H9 (cell line): ENCODE measurements at regions not wholly inside any gene's neighbourhood (a gene's known extent, or its start where the extent isn't known, plus 50 kb on each side); places are given as distances from the start of the nearest gene placed in this dataset.

Experiments used
- DNase-seq: peaks from one replicate; pipeline ENCODE4 v3.0.0-alpha.2; 2017
- H2AFZ ChIP-seq: one replicate; pipeline ENCODE4 v1.6.1; 2013; ENCODE audit warnings: mild to moderate bottlenecking, low read length, control low read depth, moderate library complexity
- H2AK5ac ChIP-seq: 2 replicates; pipeline ENCODE4 v1.6.1; 2013; ENCODE audit warnings: low read length, control low read depth, mixed read lengths; ENCODE audit not compliant: insufficient read length
- H2BK120ac ChIP-seq: one replicate; pipeline ENCODE4 v1.6.1; 2013; ENCODE audit warnings: low read depth, mild to moderate bottlenecking, low read length, control low read depth, inconsistent platforms; ENCODE audit not compliant: poor library complexity, severe bottlenecking
- H2BK12ac ChIP-seq: 2 replicates; pipeline ENCODE4 v1.6.1; 2013; ENCODE audit warnings: low read length, control low read depth, mixed read lengths, low read depth; ENCODE audit not compliant: insufficient read length
- H2BK15ac ChIP-seq: 2 replicates; pipeline ENCODE4 v1.6.1; 2013; ENCODE audit warnings: low read depth, low read length, control low read depth
- H2BK20ac ChIP-seq: one replicate; pipeline ENCODE4 v1.6.1; 2013; ENCODE audit warnings: low read depth, mild to moderate bottlenecking, low read length, control low read depth, inconsistent platforms; ENCODE audit not compliant: poor library complexity, severe bottlenecking
- H2BK5ac ChIP-seq: 2 replicates; pipeline ENCODE4 v1.6.1; 2013; ENCODE audit warnings: low read length, control low read depth, mixed read lengths; ENCODE audit not compliant: insufficient read length
- H3K14ac ChIP-seq: 2 replicates; pipeline ENCODE4 v1.6.1; 2013; ENCODE audit warnings: low read length, control low read depth; ENCODE audit not compliant: insufficient read depth
- H3K18ac ChIP-seq: 2 replicates; pipeline ENCODE4 v1.6.1; 2013; ENCODE audit warnings: low read depth, mild to moderate bottlenecking, mixed read lengths, low read length, control low read depth; ENCODE audit not compliant: insufficient read length
- H3K23ac ChIP-seq: 2 replicates; pipeline ENCODE4 v1.6.1; 2013; ENCODE audit warnings: low read length, control low read depth, mixed read lengths, low read depth; ENCODE audit not compliant: insufficient read length
- H3K23me2 ChIP-seq: 2 replicates; pipeline ENCODE4 v1.6.1; 2013; ENCODE audit warnings: low read depth, mild to moderate bottlenecking, mixed read lengths, low read length, control low read depth; ENCODE audit not compliant: insufficient read length, poor library complexity, severe bottlenecking
- H3K27ac ChIP-seq: 2 replicates; pipeline ENCODE4 v1.5.1; 2013; ENCODE audit warnings: low read length, control low read depth, mixed read lengths, low read depth; ENCODE audit not compliant: insufficient read length
- H3K27me3 ChIP-seq: 2 replicates; pipeline ENCODE4 v1.6.1; 2013; ENCODE audit warnings: low read length, control low read depth, inconsistent platforms; ENCODE audit not compliant: insufficient read depth
- H3K4ac ChIP-seq: 2 replicates; pipeline ENCODE4 v1.6.1; 2013; ENCODE audit warnings: low read depth, mild to moderate bottlenecking, control low read depth, inconsistent platforms, low read length, moderate library complexity
- H3K4me1 ChIP-seq: 2 replicates; pipeline ENCODE4 v1.6.1; 2013; ENCODE audit warnings: low read length, control low read depth, inconsistent platforms; ENCODE audit not compliant: insufficient read depth
- H3K4me2 ChIP-seq: 2 replicates; pipeline ENCODE4 v1.6.1; 2013; ENCODE audit warnings: low read length, control low read depth, mixed read lengths; ENCODE audit not compliant: insufficient read length, insufficient read depth
- H3K56ac ChIP-seq: 2 replicates; pipeline ENCODE4 v1.6.1; 2013; ENCODE audit warnings: low read depth, mild to moderate bottlenecking, mixed read lengths, low read length, control low read depth; ENCODE audit not compliant: insufficient read length
- H3K79me1 ChIP-seq: 2 replicates; pipeline ENCODE4 v1.6.1; 2013; ENCODE audit warnings: low read depth, mild to moderate bottlenecking, moderate library complexity, low read length, control low read depth, inconsistent platforms; ENCODE audit not compliant: insufficient read depth, poor library complexity, severe bottlenecking
- H3K79me2 ChIP-seq: 2 replicates; pipeline ENCODE4 v1.6.1; 2013; ENCODE audit warnings: low read length, control low read depth, inconsistent platforms; ENCODE audit not compliant: insufficient read depth
- H3K9ac ChIP-seq: 2 replicates; pipeline ENCODE4 v1.6.1; 2013; ENCODE audit warnings: low read length, control low read depth, mixed read lengths; ENCODE audit not compliant: insufficient read length; ENCODE audit errors: extremely low read depth
- H3K9me3 ChIP-seq: one replicate; pipeline ENCODE4 v1.6.1; 2013; ENCODE audit warnings: low read depth, low read length, inconsistent platforms; ENCODE audit not compliant: control insufficient read depth
- H3T11ph ChIP-seq: one replicate; pipeline ENCODE4 v1.6.1; 2013; ENCODE audit warnings: mild to moderate bottlenecking, low read length, control low read depth, inconsistent platforms
- H4K20me1 ChIP-seq: one replicate; pipeline ENCODE4 v1.6.1; 2013; ENCODE audit not compliant: control insufficient read depth, insufficient read length, insufficient read depth
- H4K5ac ChIP-seq: 2 replicates; pipeline ENCODE4 v1.6.1; 2013; ENCODE audit warnings: low read depth, mild to moderate bottlenecking, mixed read lengths, low read length, control low read depth; ENCODE audit not compliant: insufficient read length
- H4K8ac ChIP-seq: replicated peaks from 2 replicates; pipeline ENCODE4 v1.6.1; 2013; ENCODE audit warnings: low read length, control low read depth, mixed read lengths, low read depth; ENCODE audit not compliant: insufficient read length
- H4K91ac ChIP-seq: 2 replicates; pipeline ENCODE4 v1.6.1; 2013; ENCODE audit warnings: low read depth, mild to moderate bottlenecking, moderate library complexity, mixed read lengths, low read length, control low read depth; ENCODE audit not compliant: insufficient read length
- H3K27ac Mint-ChIP-seq, 3 experiments: 2 replicates in 2 of 3; 3 replicates in 1 of 3; pipeline ENCODE4 v1.8.0; 2020 to 2021; ENCODE audit warnings: mixed read lengths in 3 of 3, mild to moderate bottlenecking in 1 of 3, moderate library complexity in 1 of 3
- H3K27me3 Mint-ChIP-seq: 2 replicates; pipeline ENCODE4 v1.8.0; 2021; ENCODE audit warnings: low read depth, mild to moderate bottlenecking, moderate library complexity, mixed read lengths
- H3K36me3 Mint-ChIP-seq, 3 experiments: 2 replicates in 2 of 3; 3 replicates in 1 of 3; pipeline ENCODE4 v1.8.0; 2020 to 2021; ENCODE audit warnings: low read depth in 3 of 3, mixed read lengths in 3 of 3; ENCODE audit not compliant: insufficient read depth in 1 of 3
- H3K4me1 Mint-ChIP-seq, 2 experiments: 2 replicates each; pipeline ENCODE4 v1.8.0; 2020; ENCODE audit warnings: mixed read lengths in 2 of 2
- H3K4me3 Mint-ChIP-seq, 2 experiments: 2 replicates in 1 of 2; 3 replicates in 1 of 2; pipeline ENCODE4 v1.8.0; 2020 to 2021; ENCODE audit warnings: mild to moderate bottlenecking in 2 of 2, mixed read lengths in 2 of 2, moderate library complexity in 1 of 2
- H3K9me3 Mint-ChIP-seq, 2 experiments: 2 replicates in 1 of 2; 3 replicates in 1 of 2; pipeline ENCODE4 v1.8.0; 2020; ENCODE audit warnings: mild to moderate bottlenecking in 2 of 2, mixed read lengths in 2 of 2, moderate library complexity in 1 of 2
- CTCF ChIP-seq: fragments of 200-600 bp; sonication (generic); conservative IDR thresholded peaks from 3 replicates; pipeline ENCODE4 v1.8.0; 2021; ENCODE audit warnings: antibody characterized with exemption, mild to moderate bottlenecking
- WGBS: extraction: QIAGEN DNeasy Blood & Tissue Kit; methylation state at CpG from one replicate; pipeline ENCODE4 v1.1.7; 2013; ENCODE audit warnings: missing lambda C conversion rate, low lambda C conversion rate, mixed read lengths; ENCODE audit not compliant: insufficient read length; ENCODE audit errors: extremely low coverage; 5-methylcytosine and 5-hydroxymethylcytosine counted together

GRCh38 chr2:117232305-117232704 lies 582.2 kb upstream of the DDX18 start:
- H4K91ac ChIP-seq: no peak overlapping the region
- H2BK12ac ChIP-seq: no peak overlapping the region
- no peaks in the 10 kb centered on the region for H3K79me1 ChIP-seq
- no peak overlapping the region for H3K27ac ChIP-seq
- H3K23ac ChIP-seq: no peak overlapping the region
- H3K9me3 Mint-ChIP-seq: peaks cover 35 to 40% of the 10 kb centered on the region in 2 experiments
- no peak overlapping the region for H2BK120ac ChIP-seq
- no peak overlapping the region for H3K56ac ChIP-seq
- no peak overlapping the region for H3T11ph ChIP-seq
- H2BK5ac ChIP-seq: no peak overlapping the region
- no peaks in the 10 kb centered on the region for H3K27me3 ChIP-seq
- no peak for TF ChIP-seq CTCF
- no peak overlapping the region for H4K5ac ChIP-seq
- no peak overlapping the region for H3K4ac ChIP-seq
- no peak overlapping the region for H3K18ac ChIP-seq
- H4K20me1 ChIP-seq: no peaks in the 10 kb centered on the region
- WGBS: no CpG with 5 or more reads among the region's 2 CpGs
- peak overlapping the region in 1 of 3 experiments; percentile 37; a peak in 2 of 7 replicates for H3K27ac Mint-ChIP-seq
- H3K4me1 Mint-ChIP-seq: peaks cover 7 to 18% of the 10 kb centered on the region in 2 experiments
- no peak overlapping the region for H3K4me2 ChIP-seq
- H2AK5ac ChIP-seq: no peak overlapping the region
- no peak overlapping the region for H2AFZ ChIP-seq
- H3K36me3 Mint-ChIP-seq: peaks cover 9 to 28% (median 14%) of the 10 kb centered on the region in 3 experiments
- no peaks in the 10 kb centered on the region; the same call in 1 of the 2 replicates for H3K4me1 ChIP-seq
- H2BK20ac ChIP-seq: no peak overlapping the region
- H3K14ac ChIP-seq: no peak overlapping the region
- no peaks in the 10 kb centered on the region for H3K23me2 ChIP-seq
- no peak overlapping the region for H3K9ac ChIP-seq
- H3K9me3 ChIP-seq: no peaks in the 10 kb centered on the region
- no peak overlapping the region for H2BK15ac ChIP-seq
- no peak overlapping the region for H4K8ac ChIP-seq
- no peak overlapping the region for H3K4me3 Mint-ChIP-seq
- no peaks in the 10 kb centered on the region for H3K79me2 ChIP-seq
- no peak for DNase-seq
- no peaks in the 10 kb centered on the region for H3K27me3 Mint-ChIP-seq
